Suprapubic skin (tissue), 4 donors: ENCODE measurements at regions not wholly inside any gene's neighbourhood (a gene's known extent, or its start where the extent isn't known, plus 50 kb on each side); places are given as distances from the start of the nearest gene placed in this dataset.
"Not testable (repeated sequence)": the region's sequence is repeated elsewhere in the genome, so short reads cannot be mapped to it uniquely, and the experiment has no call there.

Experiments
- DNase-seq, 2 donors: peaks; one replicate each; pipeline ENCODE4 v3.0.0-alpha.2; 2019; ENCODE audit warnings: low spot score in 2 of 2
- H3K27ac ChIP-seq: fragments of 200-600 bp; sonication (generic); one replicate; pipeline ENCODE4 v1.5.1; 2019
- H3K27me3 ChIP-seq: fragments of 200-600 bp; sonication (generic); one replicate; pipeline ENCODE4 v1.5.1; 2019
- H3K36me3 ChIP-seq: fragments of 200-600 bp; sonication (generic); one replicate; pipeline ENCODE4 v1.5.1; 2019
- H3K4me1 ChIP-seq: fragments of 200-600 bp; sonication (generic); one replicate; pipeline ENCODE4 v1.5.1; 2019
- H3K4me3 ChIP-seq: fragments of 200-600 bp; sonication (generic); one replicate; pipeline ENCODE4 v1.5.1; 2019; ENCODE audit warnings: mild to moderate bottlenecking
- H3K9me3 ChIP-seq: fragments of 200-600 bp; sonication (generic); one replicate; pipeline ENCODE4 v1.5.1; 2019
- EP300 ChIP-seq: sonication (generic); formaldehyde crosslinking; IDR thresholded peaks from one replicate; pipeline ENCODE4 v1.6.1; 2017; ENCODE audit warnings: antibody characterized with exemption
- POLR2A ChIP-seq, 2 donors: fragments of 450-650 bp; IDR thresholded peaks; one replicate each; pipeline ENCODE4 v1.6.1; 2017; ENCODE audit warnings: antibody characterized with exemption in 2 of 2, mild to moderate bottlenecking in 2 of 2, moderate library complexity in 2 of 2
- POLR2AphosphoS5 ChIP-seq, 3 donors: sonication (generic); formaldehyde crosslinking; IDR thresholded peaks; one replicate each; pipeline ENCODE4 v1.6.1; 2017; ENCODE audit warnings: antibody characterized with exemption in 3 of 3
- whole genome bisulfite sequencing: methylation state at CpG from one replicate; pipeline ENCODE4 v1.1.5; 2018; 5-methylcytosine and 5-hydroxymethylcytosine counted together
- TF ChIP-seq, protein P1 (sequence below), 2 donors: fragments of 200-600 bp in 1 of 2; fragments of 450-650 bp in 1 of 2; sonication (generic) in 1 of 2; IDR thresholded peaks; one replicate each; pipeline ENCODE4 v1.5.1; 2016 to 2019; ENCODE audit warnings: antibody characterized with exemption in 2 of 2, mild to moderate bottlenecking in 1 of 2, moderate library complexity in 1 of 2

GRCh38 chr11:34773211-34773610, 143.0 kb downstream of the APIP start:
- no peaks in the 10 kb centered on the region for H3K36me3 ChIP-seq
- H3K27me3 ChIP-seq: no peaks in the 10 kb centered on the region
- no peak for DNase-seq
- no peak overlapping the region for H3K4me3 ChIP-seq
- WGBS: 28% methylated on average over 1 of the region's 1 CpG
- H3K4me1 ChIP-seq: no peaks in the 10 kb centered on the region
- H3K9me3 ChIP-seq: no peaks in the 10 kb centered on the region
- H3K27ac ChIP-seq: no peak overlapping the region
- TF ChIP-seq EP300: no peak
- no peak for TF ChIP-seq POLR2AphosphoS5 (IDR thresholded peaks at IDR 0.05)

GRCh38 chr11:34770111-34770510, 146.1 kb downstream of the APIP start:
- no peaks in the 10 kb centered on the region for H3K36me3 ChIP-seq
- TF ChIP-seq EP300: no peak
- TF ChIP-seq, protein P1, sequence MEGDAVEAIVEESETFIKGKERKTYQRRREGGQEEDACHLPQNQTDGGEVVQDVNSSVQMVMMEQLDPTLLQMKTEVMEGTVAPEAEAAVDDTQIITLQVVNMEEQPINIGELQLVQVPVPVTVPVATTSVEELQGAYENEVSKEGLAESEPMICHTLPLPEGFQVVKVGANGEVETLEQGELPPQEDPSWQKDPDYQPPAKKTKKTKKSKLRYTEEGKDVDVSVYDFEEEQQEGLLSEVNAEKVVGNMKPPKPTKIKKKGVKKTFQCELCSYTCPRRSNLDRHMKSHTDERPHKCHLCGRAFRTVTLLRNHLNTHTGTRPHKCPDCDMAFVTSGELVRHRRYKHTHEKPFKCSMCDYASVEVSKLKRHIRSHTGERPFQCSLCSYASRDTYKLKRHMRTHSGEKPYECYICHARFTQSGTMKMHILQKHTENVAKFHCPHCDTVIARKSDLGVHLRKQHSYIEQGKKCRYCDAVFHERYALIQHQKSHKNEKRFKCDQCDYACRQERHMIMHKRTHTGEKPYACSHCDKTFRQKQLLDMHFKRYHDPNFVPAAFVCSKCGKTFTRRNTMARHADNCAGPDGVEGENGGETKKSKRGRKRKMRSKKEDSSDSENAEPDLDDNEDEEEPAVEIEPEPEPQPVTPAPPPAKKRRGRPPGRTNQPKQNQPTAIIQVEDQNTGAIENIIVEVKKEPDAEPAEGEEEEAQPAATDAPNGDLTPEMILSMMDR (IDR thresholded peaks at IDR 0.05): no peak
- no peak for TF ChIP-seq POLR2A (IDR thresholded peaks at IDR 0.05)
- no peak for TF ChIP-seq POLR2AphosphoS5 (IDR thresholded peaks at IDR 0.05)
- no peak overlapping the region for H3K27ac ChIP-seq
- no peaks in the 10 kb centered on the region for H3K4me1 ChIP-seq
- no CpG with 5 or more reads among the region's 1 CpG for WGBS
- no peaks in the 10 kb centered on the region for H3K27me3 ChIP-seq
- no peaks in the 10 kb centered on the region for H3K9me3 ChIP-seq
- DNase-seq: no peak
- H3K4me3 ChIP-seq: no peak overlapping the region

DNA sequence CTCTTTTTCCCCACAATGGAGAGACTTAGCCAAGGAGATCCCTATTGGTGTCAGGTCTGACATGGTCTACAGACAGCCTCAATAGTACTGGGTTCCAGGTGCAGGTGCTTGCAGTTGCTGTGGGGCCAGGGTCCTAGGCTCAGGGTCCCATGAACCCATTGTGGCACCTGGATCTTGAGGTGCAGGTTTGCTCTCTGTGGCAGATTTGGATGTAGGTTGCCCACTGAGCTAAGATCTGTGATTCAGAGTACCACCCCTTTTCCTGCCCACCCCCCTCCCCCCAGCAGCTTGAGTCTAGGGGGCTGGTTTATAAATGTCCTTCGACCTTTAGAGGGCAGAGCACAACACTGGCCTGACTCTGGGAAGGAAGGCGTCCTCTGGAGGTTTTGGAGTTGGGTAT, 147.0 kb downstream of the APIP start:
- no peaks in the 10 kb centered on the region for H3K27me3 ChIP-seq
- no peak overlapping the region for H3K4me3 ChIP-seq
- TF ChIP-seq POLR2AphosphoS5 (IDR thresholded peaks at IDR 0.05) (no peak), EP300 (no peak), POLR2A (IDR thresholded peaks at IDR 0.05) (no peak)
- TF ChIP-seq, protein P1 (IDR thresholded peaks at IDR 0.05): no peak
- no peaks in the 10 kb centered on the region for H3K9me3 ChIP-seq
- 94% methylated on average over 2 of the region's 2 CpGs for WGBS
- DNase-seq: no peak
- no peak overlapping the region for H3K27ac ChIP-seq
- no peaks in the 10 kb centered on the region for H3K4me1 ChIP-seq
- no peaks in the 10 kb centered on the region for H3K36me3 ChIP-seq

DNA sequence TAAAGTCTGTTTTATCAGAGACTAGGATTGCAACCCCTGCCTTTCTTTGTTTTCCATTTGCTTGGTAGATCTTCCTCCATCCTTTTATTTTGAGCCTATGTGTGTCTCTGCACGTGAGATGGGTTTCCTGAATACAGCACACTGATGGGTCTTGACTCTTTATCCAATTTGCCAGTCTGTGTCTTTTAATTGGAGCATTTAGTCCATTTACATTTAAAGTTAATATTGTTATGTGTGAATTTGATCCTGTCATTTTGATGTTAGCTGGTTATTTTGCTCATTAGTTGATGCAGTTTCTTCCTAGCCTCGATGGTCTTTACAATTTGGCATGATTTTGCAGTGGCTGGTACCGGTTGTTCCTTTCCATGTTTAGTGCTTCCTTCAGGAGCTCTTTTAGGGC, 141.7 kb downstream of the EHF start:
- not testable (repeated sequence) for H3K27me3 ChIP-seq, H3K9me3 ChIP-seq, H3K36me3 ChIP-seq, DNase-seq, H3K4me1 ChIP-seq, H3K27ac ChIP-seq, H3K4me3 ChIP-seq
- WGBS: no CpG with 5 or more reads among the region's 3 CpGs

DNA sequence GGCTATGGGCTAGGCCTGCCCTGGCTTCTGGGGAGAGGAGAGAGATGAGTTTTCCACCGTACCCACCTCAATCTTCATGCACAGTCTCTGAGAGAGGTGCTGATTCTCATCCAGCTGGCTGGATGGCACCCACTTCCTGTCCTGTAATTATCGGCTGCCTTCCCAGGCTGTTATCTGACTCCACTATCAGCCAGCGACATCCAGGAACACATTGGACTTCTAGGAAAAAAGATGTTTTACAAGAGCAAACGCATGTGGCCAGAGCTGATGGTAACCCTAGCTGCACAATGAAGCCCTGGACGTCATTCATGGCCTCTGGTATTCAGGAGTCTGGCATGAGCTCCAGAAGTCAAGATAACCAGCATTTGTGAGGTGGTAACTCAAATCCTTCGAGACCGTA, 137.4 kb downstream of the EHF start:
- Histone ChIP-seq H3K36me3 (no peaks in the 10 kb centered on the region), H3K27me3 (no peaks in the 10 kb centered on the region), H3K4me1 (peaks cover 30% of the 10 kb centered on the region), H3K9me3 (no peaks in the 10 kb centered on the region), H3K4me3 (no peak overlapping the region), H3K27ac (no peak overlapping the region)
- DNase-seq: no peak
- TF ChIP-seq, protein P1 (IDR thresholded peaks at IDR 0.05): no peak
- TF ChIP-seq POLR2A (IDR thresholded peaks at IDR 0.05) (no peak), EP300 (no peak), POLR2AphosphoS5 (IDR thresholded peaks at IDR 0.05) (no peak)
- WGBS: 34% methylated on average over 7 of the region's 7 CpGs

GRCh38 chr11:34757026-34757451, 136.1 kb downstream of the EHF start:
- Histone ChIP-seq H3K4me1 (peaks cover 34% of the 10 kb centered on the region), H3K9me3 (no peaks in the 10 kb centered on the region), H3K27ac (no peak overlapping the region), H3K27me3 (no peaks in the 10 kb centered on the region), H3K4me3 (no peak overlapping the region), H3K36me3 (no peaks in the 10 kb centered on the region)
- TF ChIP-seq, protein P1 (IDR thresholded peaks at IDR 0.05): no peak
- TF ChIP-seq EP300 (no peak), POLR2AphosphoS5 (IDR thresholded peaks at IDR 0.05) (no peak), POLR2A (IDR thresholded peaks at IDR 0.05) (no peak)
- DNase-seq: no peak
- WGBS: 40% methylated on average over 1 of the region's 1 CpG
